SU-DHL-6 (cell line): ENCODE measurements at regions not wholly inside any gene's neighbourhood (a gene's known extent, or its start where the extent isn't known, plus 50 kb on each side); places are given as distances from the start of the nearest gene placed in this dataset.

ENCODE experiments used
- H2AFZ ChIP-seq: fragments of 200-600 bp; sonication (generic); 2 replicates; pipeline ENCODE4 v1.6.1; 2014; ENCODE audit warnings: low read depth, mild to moderate bottlenecking, moderate library complexity, mixed read lengths, antibody characterized with exemption, low read length; ENCODE audit not compliant: severe bottlenecking
- H3F3A ChIP-seq: fragments of 200-600 bp; shearing (Covaris generic); 2 replicates; pipeline ENCODE4 v1.6.0; 2016; ENCODE audit warnings: antibody characterized with exemption, mild to moderate bottlenecking; ENCODE audit not compliant: insufficient read depth
- H3K27ac ChIP-seq: fragments of 200-600 bp; sonication (generic); 2 replicates; pipeline ENCODE4 v1.5.1; 2016; ENCODE audit warnings: low read depth, mild to moderate bottlenecking, low read length, moderate library complexity, mixed read lengths
- H3K27me3 ChIP-seq: fragments of 200-600 bp; sonication (generic), shearing (Covaris generic); 2 replicates; pipeline ENCODE4 v1.6.0; 2014; ENCODE audit warnings: mild to moderate bottlenecking, low read length
- H3K36me3 ChIP-seq: fragments of 200-600 bp; sonication (generic); 2 replicates; pipeline ENCODE4 v1.6.1; 2014; ENCODE audit warnings: mild to moderate bottlenecking, low read length, mixed read lengths
- H3K4me2 ChIP-seq: fragments of 300-600, 200-600 bp; shearing (Covaris generic), sonication (generic); 2 replicates; pipeline ENCODE4 v1.6.0; 2014; ENCODE audit warnings: low read length, low read depth, mild to moderate bottlenecking; ENCODE audit not compliant: poor library complexity, severe bottlenecking
- H3K4me3 ChIP-seq: fragments of 200-600 bp; sonication (generic); 2 replicates; pipeline ENCODE4 v1.5.1; 2014; ENCODE audit warnings: antibody characterized with exemption, low read length, mild to moderate bottlenecking, mixed read lengths; ENCODE audit not compliant: insufficient read depth, poor library complexity, severe bottlenecking
- H3K79me2 ChIP-seq: fragments of 200-600 bp; sonication (generic); 2 replicates; pipeline ENCODE4 v1.6.1; 2014; ENCODE audit warnings: mild to moderate bottlenecking, low read length, moderate library complexity; ENCODE audit not compliant: insufficient read depth
- H3K9ac ChIP-seq: fragments of 200-600 bp; sonication (generic); 2 replicates; pipeline ENCODE4 v1.7.0; 2014; ENCODE audit warnings: mild to moderate bottlenecking, low read length
- H3K9me2 ChIP-seq: fragments of 200-600 bp; sonication (generic); replicated peaks from 2 replicates; pipeline ENCODE4 v1.6.1; 2014; ENCODE audit warnings: low read length; ENCODE audit not compliant: insufficient read depth
- H3K9me3 ChIP-seq: fragments of 200-600 bp; sonication (generic); 2 replicates; pipeline ENCODE4 v1.6.1; 2014; ENCODE audit warnings: low read length, mixed read lengths; ENCODE audit not compliant: insufficient read depth
- H4K20me1 ChIP-seq: fragments of 200-600 bp; sonication (generic); 2 replicates; pipeline ENCODE4 v1.6.1; 2014; ENCODE audit warnings: low read depth, mild to moderate bottlenecking, antibody characterized with exemption, low read length, moderate library complexity, mixed read lengths
- EZH2phosphoT487 ChIP-seq: fragments of 200-600 bp; sonication (generic), shearing (Covaris generic); conservative IDR thresholded peaks from 2 replicates; pipeline ENCODE4 v1.6.1; 2018; ENCODE audit warnings: mild to moderate bottlenecking, antibody characterized with exemption, low read length, moderate library complexity, mixed read lengths
- TF ChIP-seq, protein P1 (sequence below): fragments of 200-600 bp; sonication (generic); IDR thresholded peaks from one replicate; pipeline ENCODE4 v1.5.1; 2017; ENCODE audit warnings: antibody characterized with exemption, mild to moderate bottlenecking, low read length, moderate library complexity; ENCODE audit not compliant: insufficient read depth, poor library complexity, severe bottlenecking

DNA sequence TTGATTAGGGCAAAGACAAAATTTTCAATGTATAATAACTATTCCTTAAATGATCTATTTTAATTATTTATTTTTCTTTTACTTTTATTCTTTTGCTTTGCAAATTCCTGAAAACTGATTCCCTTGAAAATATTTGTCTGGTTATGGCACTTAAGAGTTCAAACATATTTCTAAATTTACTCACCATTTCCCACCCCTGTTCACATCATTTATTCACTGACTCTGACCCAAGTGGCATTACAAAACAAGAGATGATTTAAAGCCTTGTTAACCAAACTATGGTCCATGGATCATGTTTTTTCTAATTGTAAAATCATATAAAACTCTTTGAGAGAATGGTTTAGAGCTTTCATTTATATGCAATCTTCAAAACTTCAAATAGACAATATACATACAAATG lies 1256.1 kb upstream of the LRRN3 start:
- Histone ChIP-seq H3F3A (no peaks in the 10 kb centered on the region), H3K4me3 (no peak overlapping the region), H4K20me1 (no peaks in the 10 kb centered on the region), H3K27ac (no peak overlapping the region), H2AFZ (no peak overlapping the region), H3K27me3 (no peaks in the 10 kb centered on the region), H3K9ac (no peak overlapping the region), H3K4me2 (no peak overlapping the region), H3K9me2 (no peaks in the 10 kb centered on the region), H3K9me3 (no peaks in the 10 kb centered on the region), H3K79me2 (no peaks in the 10 kb centered on the region), H3K36me3 (no peaks in the 10 kb centered on the region)
- no peak for TF ChIP-seq EZH2phosphoT487
- TF ChIP-seq, protein P1, sequence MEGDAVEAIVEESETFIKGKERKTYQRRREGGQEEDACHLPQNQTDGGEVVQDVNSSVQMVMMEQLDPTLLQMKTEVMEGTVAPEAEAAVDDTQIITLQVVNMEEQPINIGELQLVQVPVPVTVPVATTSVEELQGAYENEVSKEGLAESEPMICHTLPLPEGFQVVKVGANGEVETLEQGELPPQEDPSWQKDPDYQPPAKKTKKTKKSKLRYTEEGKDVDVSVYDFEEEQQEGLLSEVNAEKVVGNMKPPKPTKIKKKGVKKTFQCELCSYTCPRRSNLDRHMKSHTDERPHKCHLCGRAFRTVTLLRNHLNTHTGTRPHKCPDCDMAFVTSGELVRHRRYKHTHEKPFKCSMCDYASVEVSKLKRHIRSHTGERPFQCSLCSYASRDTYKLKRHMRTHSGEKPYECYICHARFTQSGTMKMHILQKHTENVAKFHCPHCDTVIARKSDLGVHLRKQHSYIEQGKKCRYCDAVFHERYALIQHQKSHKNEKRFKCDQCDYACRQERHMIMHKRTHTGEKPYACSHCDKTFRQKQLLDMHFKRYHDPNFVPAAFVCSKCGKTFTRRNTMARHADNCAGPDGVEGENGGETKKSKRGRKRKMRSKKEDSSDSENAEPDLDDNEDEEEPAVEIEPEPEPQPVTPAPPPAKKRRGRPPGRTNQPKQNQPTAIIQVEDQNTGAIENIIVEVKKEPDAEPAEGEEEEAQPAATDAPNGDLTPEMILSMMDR, result no peak

DNA sequence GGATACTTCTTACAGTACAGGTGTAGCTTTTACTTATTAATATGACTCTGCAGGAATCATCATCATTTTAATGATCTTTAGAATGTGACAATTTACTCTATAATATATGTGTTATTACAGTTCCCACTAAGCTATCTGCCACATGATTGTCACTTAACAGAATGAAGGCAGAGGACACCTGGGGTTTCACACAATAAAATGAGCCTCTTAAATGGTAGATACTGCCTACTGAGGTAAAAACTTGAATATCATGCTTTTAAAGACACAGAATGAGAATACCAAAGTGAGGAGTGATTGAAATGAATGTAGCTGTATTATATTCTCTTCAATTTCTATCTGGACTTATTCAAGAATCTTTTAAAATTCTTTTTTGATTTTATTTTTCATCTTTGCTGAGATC lies 1255.3 kb upstream of the LRRN3 start:
- no peak overlapping the region for H2AFZ ChIP-seq
- H3K4me2 ChIP-seq, result no peak overlapping the region
- no peaks in the 10 kb centered on the region for H4K20me1 ChIP-seq
- no peaks in the 10 kb centered on the region for H3F3A ChIP-seq
- no peak overlapping the region for H3K4me3 ChIP-seq
- no peaks in the 10 kb centered on the region for H3K27me3 ChIP-seq
- TF ChIP-seq, protein P1, result no peak
- no peak for TF ChIP-seq EZH2phosphoT487
- no peaks in the 10 kb centered on the region for H3K9me3 ChIP-seq
- H3K27ac ChIP-seq, result no peak overlapping the region
- H3K79me2 ChIP-seq, result no peaks in the 10 kb centered on the region
- H3K9me2 ChIP-seq, result no peaks in the 10 kb centered on the region
- H3K9ac ChIP-seq, result no peak overlapping the region
- H3K36me3 ChIP-seq, result no peaks in the 10 kb centered on the region

DNA sequence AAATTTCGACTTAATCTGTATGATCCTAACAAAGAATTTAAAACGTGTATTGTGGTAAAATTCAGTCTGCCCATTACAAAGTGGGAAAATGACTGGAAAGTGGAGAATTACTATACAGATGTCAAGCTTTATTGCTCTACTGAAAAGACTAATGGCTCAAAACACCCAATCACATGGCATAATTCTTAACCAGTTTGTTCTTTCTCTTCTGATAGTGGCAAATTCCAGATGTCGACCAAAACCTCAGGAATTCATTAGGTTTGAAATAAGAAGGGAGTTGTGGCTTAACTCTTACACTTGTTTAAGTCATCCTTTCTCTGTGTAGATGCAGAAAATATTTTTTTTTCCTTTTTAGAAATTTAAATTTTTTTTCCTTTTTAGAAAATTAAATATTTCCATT lies 1254.9 kb upstream of the LRRN3 start:
- no peak overlapping the region for H3K4me3 ChIP-seq

More for the DNA sequence above, 1254.9 kb upstream of the LRRN3 start:
- Histone ChIP-seq H3K9me2 (no peaks in the 10 kb centered on the region), H3K79me2 (no peaks in the 10 kb centered on the region), H3K9ac (no peak overlapping the region), H3K4me2 (no peak overlapping the region), H2AFZ (no peak overlapping the region), H3K9me3 (no peaks in the 10 kb centered on the region), H3K27me3 (no peaks in the 10 kb centered on the region), H3K36me3 (no peaks in the 10 kb centered on the region), H3F3A (no peaks in the 10 kb centered on the region), H4K20me1 (no peaks in the 10 kb centered on the region), H3K27ac (no peak overlapping the region)
- TF ChIP-seq EZH2phosphoT487, result no peak
- TF ChIP-seq, protein P1, result no peak
